Central memory CD8-positive, alpha-beta T cell (primary cell): ENCODE measurements at regions not wholly inside any gene's neighbourhood (a gene's known extent, or its start where the extent isn't known, plus 50 kb on each side); places are given as distances from the start of the nearest gene placed in this dataset.

ENCODE experiments used
- ATAC-seq: fragments of 150-1000 bp; cut with Tn5 transposase; replicated peaks from 2 replicates; pipeline ENCODE4 v1.10.0; 2022; ENCODE audit warnings: mild to moderate bottlenecking, moderate FRiP score, moderate number of reproducible peaks; ENCODE audit not compliant: poor library complexity, severe bottlenecking; ENCODE audit errors: extremely low read depth
- DNase-seq, 2 donors: peaks; one replicate each; pipeline ENCODE4 v3.0.0; 2021; ENCODE audit warnings: low spot score in 2 of 2
- H3K27ac Mint-ChIP-seq: one replicate; pipeline ENCODE4 v1.8.0; 2022; ENCODE audit warnings: low read depth, mild to moderate bottlenecking, moderate library complexity, mixed read lengths
- H3K27me3 Mint-ChIP-seq: one replicate; pipeline ENCODE4 v1.8.0; 2022; ENCODE audit warnings: mixed read lengths
- H3K36me3 Mint-ChIP-seq: one replicate; pipeline ENCODE4 v1.8.0; 2022; ENCODE audit warnings: mild to moderate bottlenecking, moderate library complexity, mixed read lengths; ENCODE audit not compliant: insufficient read depth
- H3K4me1 Mint-ChIP-seq: one replicate; pipeline ENCODE4 v1.8.0; 2022; ENCODE audit warnings: mixed read lengths
- H3K4me3 Mint-ChIP-seq: one replicate; pipeline ENCODE4 v1.8.0; 2022; ENCODE audit warnings: mild to moderate bottlenecking, moderate library complexity, mixed read lengths
- H3K9me3 Mint-ChIP-seq: one replicate; pipeline ENCODE4 v1.8.0; 2022; ENCODE audit warnings: mixed read lengths

DNA sequence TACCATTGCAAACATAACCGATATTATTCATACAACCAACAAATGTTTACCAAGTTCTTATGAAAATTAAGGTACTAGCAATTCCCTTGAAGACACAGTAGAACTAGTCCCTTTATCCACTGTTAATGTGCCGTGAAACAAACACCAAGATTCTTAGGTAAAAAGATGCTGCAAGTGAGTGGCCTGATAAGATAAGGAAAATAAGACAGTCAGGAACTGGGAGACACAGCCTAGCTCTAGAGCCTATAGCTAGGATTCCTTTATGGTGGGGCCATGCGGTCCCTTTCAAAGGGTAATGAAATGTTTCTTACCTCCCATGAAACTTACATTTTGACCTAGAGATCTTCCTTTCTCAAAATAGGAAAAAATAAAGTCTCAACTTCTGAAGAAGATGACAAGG is 658.4 kb upstream of the MIR17HG start:
- no peak for DNase-seq
- Mint-ChIP-seq H3K36me3 (no peaks in the 10 kb centered on the region), H3K4me1 (no peaks in the 10 kb centered on the region), H3K9me3 (peaks cover 7% of the 10 kb centered on the region), H3K27ac (no peak overlapping the region), H3K27me3 (no peaks in the 10 kb centered on the region), H3K4me3 (no peak overlapping the region)
- ATAC-seq: no peak

DNA sequence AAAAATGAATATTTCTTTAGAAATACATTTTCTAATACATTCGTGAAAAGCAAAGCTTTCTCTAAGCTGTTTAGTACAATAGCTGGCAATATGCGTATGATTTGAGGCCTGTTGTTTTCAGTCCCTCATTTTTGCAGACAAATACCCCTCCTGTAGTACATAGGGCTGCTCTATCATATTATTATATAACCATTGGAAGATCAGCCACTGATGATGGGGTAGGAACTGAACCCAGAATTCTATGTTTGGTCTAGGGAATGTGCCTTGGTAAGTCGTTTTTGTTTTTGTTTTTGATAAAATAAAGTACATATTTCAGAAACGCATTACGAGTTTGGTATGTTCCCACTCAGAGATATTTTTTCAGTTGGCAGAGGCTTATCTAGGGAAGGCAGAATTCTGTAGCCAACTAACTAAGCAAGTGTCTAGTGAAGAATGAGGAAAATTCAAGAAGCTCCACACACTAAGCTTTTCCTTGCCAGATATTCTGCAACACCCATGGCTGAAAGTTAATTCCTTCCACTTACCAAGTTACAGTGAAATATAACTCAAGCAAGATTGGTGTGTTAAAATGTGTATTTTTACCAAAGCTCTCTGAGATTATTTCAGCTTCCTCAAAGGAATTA is 656.9 kb upstream of the MIR17HG start:
- no peaks in the 10 kb centered on the region for H3K27me3 Mint-ChIP-seq
- H3K27ac Mint-ChIP-seq: no peak overlapping the region
- no peak for DNase-seq
- peaks cover 7% of the 10 kb centered on the region for H3K9me3 Mint-ChIP-seq
- H3K4me1 Mint-ChIP-seq: no peaks in the 10 kb centered on the region
- ATAC-seq: no peak
- no peaks in the 10 kb centered on the region for H3K36me3 Mint-ChIP-seq
- H3K4me3 Mint-ChIP-seq: no peak overlapping the region

DNA sequence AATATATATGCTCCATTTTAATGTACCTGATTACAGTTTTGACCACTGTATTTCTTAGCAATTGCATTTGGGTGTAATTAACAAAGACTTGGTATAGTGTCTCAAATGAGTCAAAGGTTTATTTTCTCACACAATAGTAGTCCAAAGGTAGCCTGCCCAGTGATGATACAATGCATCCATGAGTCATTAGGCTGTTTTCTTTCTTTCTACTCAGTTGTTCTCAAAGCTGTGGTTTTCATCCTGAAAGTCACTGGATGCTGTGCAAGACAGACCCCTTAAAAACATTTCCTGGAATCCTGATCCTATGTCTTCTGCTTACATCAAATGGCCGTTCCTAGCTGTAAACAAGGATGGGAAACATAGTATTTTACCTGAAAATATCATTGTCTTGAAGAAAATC is 651.2 kb upstream of the MIR17HG start:
- no peak for ATAC-seq
- Mint-ChIP-seq H3K27ac (no peak overlapping the region), H3K4me3 (no peak overlapping the region), H3K4me1 (no peaks in the 10 kb centered on the region), H3K9me3 (peaks cover 12% of the 10 kb centered on the region), H3K27me3 (no peaks in the 10 kb centered on the region), H3K36me3 (no peaks in the 10 kb centered on the region)
- DNase-seq: no peak

DNA sequence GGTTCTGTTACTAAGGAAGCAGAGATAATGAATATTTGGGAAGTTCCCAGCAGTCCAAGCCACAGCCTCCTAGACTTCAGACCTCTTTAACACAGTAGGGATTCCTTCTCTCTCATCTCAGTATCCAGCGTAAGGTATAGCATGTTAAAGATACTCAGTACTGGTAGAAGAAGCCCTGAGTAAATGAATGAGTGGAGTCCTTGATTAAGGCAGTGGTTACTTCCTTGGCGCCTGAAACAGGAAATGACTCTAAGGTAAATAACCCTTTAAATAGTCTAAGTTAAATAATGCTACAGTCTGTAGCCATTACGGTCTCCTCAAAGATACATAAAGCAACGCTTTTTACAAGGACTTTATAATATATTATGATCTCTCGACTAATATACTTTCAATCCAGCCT is 650.8 kb upstream of the MIR17HG start:
- H3K27me3 Mint-ChIP-seq: no peaks in the 10 kb centered on the region
- no peak overlapping the region for H3K27ac Mint-ChIP-seq
- H3K4me1 Mint-ChIP-seq: no peaks in the 10 kb centered on the region
- ATAC-seq: no peak
- no peak for DNase-seq
- H3K4me3 Mint-ChIP-seq: no peak overlapping the region
- H3K36me3 Mint-ChIP-seq: no peaks in the 10 kb centered on the region
- H3K9me3 Mint-ChIP-seq: peaks cover 12% of the 10 kb centered on the region

DNA sequence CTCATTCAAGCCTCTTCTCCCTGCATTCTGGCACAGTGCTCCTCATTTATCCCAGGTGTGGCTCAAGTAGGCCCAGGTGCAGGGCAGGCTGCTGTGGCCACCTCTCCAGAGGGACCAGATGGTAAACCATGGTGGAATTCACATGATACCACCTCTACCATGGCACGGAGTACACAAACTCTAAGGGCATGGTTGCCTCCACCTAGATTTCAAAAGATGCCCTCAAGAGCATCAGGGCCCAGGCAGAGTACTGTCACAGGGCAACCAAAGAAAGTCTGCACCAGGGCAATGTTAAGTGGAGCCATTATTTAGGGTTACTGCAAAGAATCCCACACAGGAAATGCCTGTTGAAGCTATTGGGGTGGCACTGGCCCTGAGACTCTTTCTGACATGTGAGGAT is 647.1 kb upstream of the MIR17HG start:
- DNase-seq (no peak), ATAC-seq (no peak)
- Mint-ChIP-seq H3K4me3 (no peak overlapping the region), H3K9me3 (peaks cover 15% of the 10 kb centered on the region), H3K4me1 (no peaks in the 10 kb centered on the region), H3K27me3 (no peaks in the 10 kb centered on the region), H3K27ac (no peak overlapping the region), H3K36me3 (no peaks in the 10 kb centered on the region)

DNA sequence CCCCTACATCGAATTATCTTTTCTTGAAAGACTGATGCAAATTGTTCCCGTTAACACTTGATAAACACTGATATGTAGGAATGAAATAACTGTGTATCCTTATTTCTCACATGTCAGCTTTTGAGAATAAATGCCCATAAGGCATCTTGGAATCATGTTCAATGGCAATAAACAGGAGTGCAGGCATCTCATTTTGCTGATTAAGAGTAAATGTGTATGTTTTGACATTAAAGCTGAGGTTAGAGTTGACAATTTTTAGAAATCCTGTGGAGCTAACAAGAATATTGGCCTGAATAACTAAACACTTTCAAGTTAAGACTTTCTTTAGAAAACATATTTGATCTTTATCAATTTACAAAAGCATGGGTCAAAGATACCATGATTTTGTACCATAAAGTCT is 646.2 kb upstream of the MIR17HG start:
- DNase-seq: no peak
- no peak overlapping the region for H3K27ac Mint-ChIP-seq
- H3K4me1 Mint-ChIP-seq: no peaks in the 10 kb centered on the region
- no peaks in the 10 kb centered on the region for H3K36me3 Mint-ChIP-seq
- peaks cover 17% of the 10 kb centered on the region for H3K9me3 Mint-ChIP-seq
- H3K4me3 Mint-ChIP-seq: no peak overlapping the region
- no peak for ATAC-seq
- H3K27me3 Mint-ChIP-seq: no peaks in the 10 kb centered on the region

DNA sequence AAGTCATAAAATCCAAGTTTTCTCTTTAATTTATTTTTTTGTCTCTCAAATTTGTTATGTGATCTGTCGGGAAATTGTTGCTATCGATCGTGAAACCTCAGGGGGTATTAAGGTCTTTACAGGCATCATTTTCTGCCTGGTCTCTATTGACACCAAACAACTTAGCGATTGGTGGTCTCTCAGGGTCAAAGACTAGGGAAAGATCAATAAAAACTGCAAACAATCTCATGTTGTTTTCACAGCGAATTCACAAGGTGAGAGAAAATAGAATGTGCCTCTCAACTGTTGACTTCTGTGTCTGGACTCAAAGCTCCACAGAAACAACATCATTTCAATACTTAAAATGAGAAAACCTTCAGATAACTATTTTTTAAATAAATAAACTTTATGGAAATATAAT is 645.4 kb upstream of the MIR17HG start:
- peaks cover 25% of the 10 kb centered on the region for H3K9me3 Mint-ChIP-seq
- ATAC-seq (no peak), DNase-seq (no peak)
- H3K27ac Mint-ChIP-seq: no peak overlapping the region
- H3K4me1 Mint-ChIP-seq: no peaks in the 10 kb centered on the region
- no peaks in the 10 kb centered on the region for H3K36me3 Mint-ChIP-seq
- no peak overlapping the region for H3K4me3 Mint-ChIP-seq
- H3K27me3 Mint-ChIP-seq: no peaks in the 10 kb centered on the region

DNA sequence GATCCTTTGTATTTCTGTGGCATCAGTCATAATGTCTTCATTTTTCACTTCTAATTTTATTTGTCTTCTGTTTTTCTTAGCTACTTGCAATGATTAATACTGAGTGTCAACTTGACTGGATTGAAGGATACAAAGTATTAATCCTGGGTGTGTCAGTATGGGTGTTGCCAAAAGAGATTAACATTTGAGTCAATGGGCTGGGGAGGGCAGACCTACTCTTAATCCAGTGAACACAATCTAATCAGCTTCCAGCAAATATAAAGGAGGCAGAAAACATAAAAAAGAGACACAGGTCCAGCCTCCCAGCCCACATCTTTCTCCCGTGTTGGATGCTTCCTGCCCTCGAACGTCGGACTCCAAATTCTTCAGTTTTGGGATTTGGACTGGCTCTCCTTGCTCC is 640.9 kb upstream of the MIR17HG start:
- no peaks in the 10 kb centered on the region for H3K4me1 Mint-ChIP-seq
- no peak for DNase-seq
- ATAC-seq: no peak
- H3K4me3 Mint-ChIP-seq: no peak overlapping the region
- no peak overlapping the region for H3K27ac Mint-ChIP-seq
- H3K27me3 Mint-ChIP-seq: no peaks in the 10 kb centered on the region
- peaks cover 30% of the 10 kb centered on the region for H3K9me3 Mint-ChIP-seq
- no peaks in the 10 kb centered on the region for H3K36me3 Mint-ChIP-seq

DNA sequence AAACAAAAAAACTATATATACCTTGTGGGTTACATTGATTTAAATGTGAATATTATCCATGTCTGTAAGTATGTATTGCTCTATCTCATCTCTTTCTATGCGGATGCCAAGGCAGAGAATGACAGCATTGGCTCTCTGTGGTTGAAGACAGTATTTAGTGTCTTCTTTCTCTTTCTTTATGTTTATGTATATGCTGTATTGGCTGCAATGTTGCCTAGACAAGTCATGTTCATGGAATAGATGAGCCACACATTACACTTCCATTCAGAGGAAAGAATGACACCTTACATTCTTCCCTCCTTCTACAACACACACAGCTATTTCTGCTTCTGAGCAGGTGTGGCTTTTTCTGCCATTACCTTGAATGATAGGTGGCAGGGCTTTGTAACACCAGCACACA is 639.4 kb upstream of the MIR17HG start:
- DNase-seq (no peak), ATAC-seq (no peak)
- no peaks in the 10 kb centered on the region for H3K36me3 Mint-ChIP-seq
- no peaks in the 10 kb centered on the region for H3K27me3 Mint-ChIP-seq
- H3K4me1 Mint-ChIP-seq: no peaks in the 10 kb centered on the region
- no peak overlapping the region for H3K4me3 Mint-ChIP-seq
- H3K9me3 Mint-ChIP-seq: peaks cover 36% of the 10 kb centered on the region
- no peak overlapping the region for H3K27ac Mint-ChIP-seq

DNA sequence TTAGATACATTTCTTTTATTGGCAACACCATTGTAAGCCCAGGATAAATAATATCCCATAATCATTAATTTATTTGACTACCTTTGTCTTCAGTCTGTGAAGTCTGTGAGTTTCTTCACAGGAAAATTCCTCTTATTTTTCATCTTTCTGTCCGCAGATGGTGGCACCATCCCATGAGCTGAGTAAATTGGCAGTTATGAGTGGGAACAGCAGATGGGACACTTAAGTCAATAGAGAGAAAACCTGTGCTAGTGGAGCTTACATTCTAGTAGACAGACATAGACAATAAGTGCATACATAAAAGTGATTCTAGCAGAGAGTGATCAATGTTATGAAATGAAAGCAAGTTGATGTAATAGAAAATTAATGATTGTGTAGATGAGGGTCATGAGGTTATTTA is 638.2 kb upstream of the MIR17HG start:
- Mint-ChIP-seq H3K36me3 (no peaks in the 10 kb centered on the region), H3K4me1 (no peaks in the 10 kb centered on the region), H3K4me3 (no peak overlapping the region), H3K9me3 (peaks cover 37% of the 10 kb centered on the region), H3K27me3 (no peaks in the 10 kb centered on the region), H3K27ac (no peak overlapping the region)
- no peak for ATAC-seq
- no peak for DNase-seq

DNA sequence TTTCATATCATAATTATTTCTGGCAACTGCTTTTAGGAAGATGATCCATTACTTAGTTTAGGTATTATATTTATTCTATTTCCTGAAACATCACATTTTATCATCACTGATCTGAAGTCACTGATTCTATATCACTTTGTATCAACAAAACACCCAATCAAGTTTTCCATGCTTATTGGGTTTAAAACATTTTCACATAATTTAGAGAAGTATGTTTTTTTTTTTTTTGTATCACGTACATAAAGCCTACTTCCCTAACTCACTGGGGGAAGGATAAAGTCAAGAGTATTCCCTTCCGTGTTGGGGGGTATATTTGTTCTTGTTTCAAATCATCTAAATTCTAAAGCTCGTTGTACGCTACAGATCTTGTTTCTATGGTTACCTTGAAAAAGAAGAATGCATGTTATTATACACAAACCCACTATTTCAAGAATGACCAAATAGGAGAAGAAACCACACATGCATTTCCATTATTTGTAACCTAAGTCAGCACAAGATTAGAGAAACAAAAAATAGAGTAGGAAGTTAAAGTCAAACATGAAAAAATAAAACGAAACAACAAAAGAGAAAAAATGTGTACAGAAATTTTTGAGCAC is 637.2 kb upstream of the MIR17HG start:
- DNase-seq (no peak), ATAC-seq (no peak)
- Mint-ChIP-seq H3K27ac (no peak overlapping the region), H3K4me1 (no peaks in the 10 kb centered on the region), H3K9me3 (peaks cover 34% of the 10 kb centered on the region), H3K4me3 (no peak overlapping the region), H3K27me3 (no peaks in the 10 kb centered on the region), H3K36me3 (no peaks in the 10 kb centered on the region)

DNA sequence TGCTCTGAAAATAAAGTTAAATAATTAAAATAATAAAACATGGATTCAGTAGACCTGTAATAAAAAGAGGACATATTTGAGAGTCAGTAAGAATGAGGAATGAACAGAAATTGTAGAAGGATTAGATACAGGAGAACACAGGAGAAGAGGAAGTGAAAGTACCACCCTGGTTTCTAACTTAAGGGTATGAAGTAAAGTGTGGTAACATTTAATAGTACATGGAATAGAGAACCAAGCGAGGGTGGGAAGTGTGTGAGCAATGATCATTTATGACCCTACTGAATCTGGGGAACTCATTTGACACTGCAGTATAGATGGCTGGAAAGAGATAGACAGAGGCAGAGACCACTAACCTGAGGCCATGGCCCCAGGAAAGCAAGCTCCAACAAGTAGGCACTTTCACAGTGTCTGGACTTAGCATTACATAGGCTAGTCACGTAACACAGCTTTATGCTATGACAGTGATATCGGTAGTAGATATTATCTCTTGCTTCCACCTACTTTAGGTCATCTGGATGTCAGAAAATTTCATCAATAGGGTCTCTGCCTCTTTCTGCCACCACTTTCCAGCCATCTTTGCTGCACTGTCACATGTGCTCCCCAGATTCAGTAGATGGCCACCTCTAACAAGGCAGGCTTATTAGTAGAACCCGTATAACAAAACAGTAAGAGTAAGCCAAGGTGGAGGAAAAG is 633.9 kb upstream of the MIR17HG start:
- Mint-ChIP-seq H3K4me1 (no peaks in the 10 kb centered on the region), H3K4me3 (no peak overlapping the region), H3K9me3 (peaks cover 16% of the 10 kb centered on the region), H3K27ac (no peak overlapping the region), H3K36me3 (no peaks in the 10 kb centered on the region), H3K27me3 (no peaks in the 10 kb centered on the region)
- ATAC-seq: no peak
- DNase-seq: no peak

DNA sequence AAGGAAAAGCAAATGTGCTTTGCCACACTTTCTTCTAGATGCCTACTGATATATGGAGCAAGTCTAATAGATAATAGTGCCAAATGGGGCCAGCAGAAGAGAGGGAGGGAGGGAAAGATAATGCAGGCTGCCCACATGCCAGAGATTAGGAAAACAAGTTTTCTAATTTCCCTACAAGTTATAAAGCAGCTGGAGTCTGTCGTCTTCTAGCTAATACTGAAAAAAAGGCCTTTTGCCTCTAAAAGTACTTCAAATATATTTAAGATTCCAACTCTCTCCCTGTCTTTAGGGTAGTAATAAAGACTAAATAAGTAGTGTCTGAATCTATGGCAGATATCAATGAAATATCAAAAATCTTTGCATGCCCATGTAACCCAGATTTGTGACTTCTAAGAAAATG is 632.0 kb upstream of the MIR17HG start:
- H3K4me1 Mint-ChIP-seq: no peaks in the 10 kb centered on the region
- peaks cover 11% of the 10 kb centered on the region for H3K9me3 Mint-ChIP-seq
- DNase-seq: no peak
- H3K27ac Mint-ChIP-seq: no peak overlapping the region
- no peaks in the 10 kb centered on the region for H3K27me3 Mint-ChIP-seq
- no peak for ATAC-seq
- no peaks in the 10 kb centered on the region for H3K36me3 Mint-ChIP-seq
- no peak overlapping the region for H3K4me3 Mint-ChIP-seq
